K562 (cell line): ENCODE measurements at regions not wholly inside any gene's neighbourhood (a gene's known extent, or its start where the extent isn't known, plus 50 kb on each side); places are given as distances from the start of the nearest gene placed in this dataset.

ENCODE experiments used
- CREBBP ChIP-seq: IDR thresholded peaks from one replicate; pipeline ENCODE4 v1.6.1; 2012; ENCODE audit warnings: low read depth, mild to moderate bottlenecking, control low read depth, inconsistent platforms, low read length
- CTBP1 ChIP-seq: fragments of 450-650 bp; IDR thresholded peaks from 2 replicates; pipeline ENCODE4 v1.6.1; 2016; ENCODE audit warnings: borderline replicate concordance
- DEAF1 ChIP-seq: fragments of 450-650 bp; formaldehyde crosslinking; IDR thresholded peaks from 2 replicates; pipeline ENCODE4 v1.4.0; 2020; ENCODE audit warnings: mild to moderate bottlenecking, moderate library complexity
- HBP1 ChIP-seq: fragments of 450-650 bp; formaldehyde crosslinking; IDR thresholded peaks from 2 replicates; pipeline ENCODE4 v1.4.0; 2022; ENCODE audit warnings: missing genetic modification characterization
- MCM2 ChIP-seq: fragments of 450-650 bp; IDR thresholded peaks from 2 replicates; pipeline ENCODE4 v1.6.1; 2017; ENCODE audit warnings: low read depth, mild to moderate bottlenecking
- NEUROD1 ChIP-seq: fragments of 150-350 bp; IDR thresholded peaks from 2 replicates; pipeline ENCODE4 v1.6.1; 2014; ENCODE audit warnings: borderline replicate concordance, low read length, low read depth; ENCODE audit not compliant: partially characterized antibody
- RREB1 ChIP-seq: fragments of 250-450 bp; sonication (Bioruptor Pico); IDR thresholded peaks from 2 replicates; pipeline ENCODE4 v1.4.0; 2020
- SAP30 ChIP-seq: fragments of 200-600 bp; sonication (generic); IDR thresholded peaks from 2 replicates; pipeline ENCODE4 v1.6.1; 2012; ENCODE audit warnings: borderline replicate concordance, low read depth, mild to moderate bottlenecking, moderate library complexity, low read length, control low read depth, inconsistent platforms; ENCODE audit not compliant: insufficient read depth, poor library complexity, severe bottlenecking
- SIRT6 ChIP-seq: IDR thresholded peaks from one replicate; pipeline ENCODE4 v1.6.1; 2012; ENCODE audit warnings: low read depth, mild to moderate bottlenecking, control low read depth, inconsistent platforms, low read length, moderate library complexity
- SMC3 ChIP-seq: conservative IDR thresholded peaks from 2 replicates; pipeline ENCODE4 v1.6.1; 2011; ENCODE audit warnings: low read depth, low read length, improper control_type of control experiment; ENCODE audit not compliant: insufficient read depth
- STAT5B ChIP-seq: fragments of 250-450 bp; sonication (Bioruptor Pico); IDR thresholded peaks from 2 replicates; pipeline ENCODE4 v1.8.0; 2021; ENCODE audit warnings: mild to moderate bottlenecking, inconsistent platforms
- TARDBP ChIP-seq: fragments of 450-650 bp; IDR thresholded peaks from 2 replicates; pipeline ENCODE4 v1.6.1; 2016
- YY1 ChIP-seq, 3 experiments: IDR thresholded peaks; 2 replicates each; pipeline ENCODE4 v1.6.1; 2011; ENCODE audit warnings: low read length in 2 of 3, mild to moderate bottlenecking in 2 of 3, moderate library complexity in 2 of 3, borderline replicate concordance in 1 of 3, control low read depth in 1 of 3, low read depth in 1 of 3; ENCODE audit not compliant: insufficient read depth in 3 of 3, insufficient replicate concordance in 2 of 3, control insufficient read depth in 1 of 3, insufficient read length in 1 of 3; ENCODE audit errors: extremely low read depth in 1 of 3
- ZNF239 ChIP-seq: fragments of 250-450 bp; sonication (Bioruptor Pico); IDR thresholded peaks from 2 replicates; pipeline ENCODE4 v1.4.0; 2020; ENCODE audit warnings: mild to moderate bottlenecking
- ZNF280A ChIP-seq: fragments of 450-650 bp; IDR thresholded peaks from 2 replicates; pipeline ENCODE4 v1.6.1; 2018; ENCODE audit warnings: mild to moderate bottlenecking, low read depth; ENCODE audit not compliant: partially characterized antibody
- ZNF75A ChIP-seq: fragments of 450-650 bp; formaldehyde crosslinking; IDR thresholded peaks from 2 replicates; pipeline ENCODE4 v1.4.0; 2020; ENCODE audit warnings: mild to moderate bottlenecking

- TF ChIP-seq CREBBP = no peak
- TF ChIP-seq MCM2 = no peak
- no peak for TF ChIP-seq RREB1 (CRISPR knock-in tag)
- TF ChIP-seq SMC3 = peak; percentile 65; the same call in 1 of the 2 replicates
- TF ChIP-seq YY1 (IDR thresholded peaks at IDR 0.05; ENCODE audit: borderline replicate concordance in 1 of 3, control insufficient read depth in 1 of 3, extremely low read depth in 1 of 3, insufficient read depth in 3 of 3, insufficient read length in 1 of 3, insufficient replicate concordance in 2 of 3, low read depth in 1 of 3, low read length in 2 of 3) = peak; percentile 28 to 90 (median 66)
- no peak for TF ChIP-seq STAT5B (CRISPR knock-in tag)
- TF ChIP-seq DEAF1 = peak; percentile 69
- TF ChIP-seq ZNF75A (CRISPR knock-in tag) = no peak
- no peak for TF ChIP-seq TARDBP
- no peak for TF ChIP-seq SIRT6
- TF ChIP-seq CTBP1 = no peak
- TF ChIP-seq ZNF239 = no peak
- TF ChIP-seq ZNF280A = no peak
- no peak for TF ChIP-seq NEUROD1
- TF ChIP-seq SAP30 = no peak
- 0 out of 2 replicates have a peak, but pooled peaks have one; percentile 30 for TF ChIP-seq HBP1 (CRISPR knock-in tag)
Measured at GRCh38 chr6:142537612-142538478, 236.0 kb downstream of the ADGRG6 start (continued).
